Cardiac fibroblast (primary cell): ENCODE measurements at regions not wholly inside any gene's neighbourhood (a gene's known extent, or its start where the extent isn't known, plus 50 kb on each side); places are given as distances from the start of the nearest gene placed in this dataset.
A peak's percentile ranks its signal among the peaks of the same experiment; 100 is the strongest.

ENCODE experiments used
- DNase-seq, 2 donors: peaks; one replicate each; pipeline versions ENCODE4 v3.0.0 to v3.0.0-alpha.2; 2010; ENCODE audit warnings: low read depth in 2 of 2
- H3K4me3 ChIP-seq, 2 donors: replicated peaks in 1 of 2; 1 replicate in 1 of 2; 2 replicates in 1 of 2; pipeline ENCODE4 v1.5.1; 2011; ENCODE audit warnings: low read depth in 2 of 2, low read length in 2 of 2, mild to moderate bottlenecking in 2 of 2, moderate library complexity in 1 of 2
- CTCF ChIP-seq: IDR thresholded peaks from one replicate; pipeline ENCODE4 v1.5.1; 2011; ENCODE audit warnings: low read depth, mild to moderate bottlenecking, low read length, inconsistent platforms

GRCh38 chr17:71453876-71454422 lies 666.9 kb upstream of the SOX9 start:
- no peak for TF ChIP-seq CTCF
- no peak overlapping the region for H3K4me3 ChIP-seq
- no peak for DNase-seq

DNA sequence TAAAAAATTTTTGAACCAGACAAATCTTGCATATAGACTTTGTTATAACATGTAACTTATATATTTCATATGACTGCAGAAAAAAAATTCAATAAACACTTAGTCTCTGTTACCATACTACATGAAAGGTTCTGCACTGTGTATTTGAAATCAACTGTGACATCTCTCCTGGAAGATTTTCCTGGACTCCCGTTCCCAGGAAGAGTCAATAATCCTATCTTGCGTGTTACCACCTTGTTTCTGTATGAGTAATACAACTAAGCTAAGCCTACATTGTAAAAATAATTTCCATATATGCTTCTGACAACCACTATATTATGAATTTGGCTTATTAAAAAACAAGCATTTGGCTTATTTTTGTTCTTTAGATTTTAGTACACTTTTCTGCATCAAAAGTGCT lies 665.6 kb upstream of the SOX9 start:
- no peak overlapping the region for H3K4me3 ChIP-seq
- no peak for TF ChIP-seq CTCF
- no peak for DNase-seq

GRCh38 chr17:71458322-71458721 lies 662.5 kb upstream of the SOX9 start:
- no peak overlapping the region for H3K4me3 ChIP-seq
- TF ChIP-seq CTCF = no peak
- DNase-seq = no peak

DNA sequence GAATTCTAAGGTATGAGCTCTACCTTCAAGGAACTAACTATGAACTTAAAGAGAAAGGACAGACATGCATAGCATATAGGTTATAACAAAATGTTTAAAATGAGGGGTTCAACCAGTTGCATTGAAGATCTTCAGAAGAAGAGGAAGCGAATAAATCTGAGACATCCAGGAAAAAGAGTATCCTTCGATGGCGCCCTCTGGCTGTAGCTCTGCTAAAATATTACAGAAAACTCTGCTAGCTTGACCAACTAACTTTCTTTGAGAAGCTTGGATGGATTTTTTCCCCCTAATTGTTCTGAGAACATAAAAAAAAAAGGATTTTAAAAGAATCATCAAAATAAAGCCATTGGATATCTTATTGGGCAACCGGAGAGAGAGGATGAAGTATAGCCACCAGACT lies 659.9 kb upstream of the SOX9 start:
- peak; percentile 38 for TF ChIP-seq CTCF
- H3K4me3 ChIP-seq = no peak overlapping the region
- peak; percentile 49 to 52 for DNase-seq

GRCh38 chr17:71461498-71462169 lies 659.2 kb upstream of the SOX9 start:
- no peak for TF ChIP-seq CTCF
- DNase-seq = no peak
- H3K4me3 ChIP-seq = no peak overlapping the region

GRCh38 chr17:71464241-71464640 lies 656.6 kb upstream of the SOX9 start:
- no peak overlapping the region for H3K4me3 ChIP-seq
- no peak for DNase-seq
- TF ChIP-seq CTCF = no peak

- no peak for TF ChIP-seq CTCF
- no peak overlapping the region for H3K4me3 ChIP-seq
- no peak for DNase-seq
Observed at GRCh38 chr17:71464751-71465150, 656.1 kb upstream of the SOX9 start.
